Testis (tissue), 2 donors: ENCODE measurements at regions not wholly inside any gene's neighbourhood (a gene's known extent, or its start where the extent isn't known, plus 50 kb on each side); places are given as distances from the start of the nearest gene placed in this dataset.

Source experiments
- DNase-seq: peaks from one replicate; pipeline ENCODE4 v3.0.0-alpha.2; 2019
- H3K27ac ChIP-seq, 2 donors: fragments of 200-600 bp; sonication (generic); one replicate each; pipeline ENCODE4 v1.5.1; 2019
- H3K27me3 ChIP-seq: fragments of 200-600 bp; sonication (generic); one replicate; pipeline ENCODE4 v1.5.1; 2019
- H3K36me3 ChIP-seq: fragments of 200-600 bp; sonication (generic); one replicate; pipeline ENCODE4 v1.5.1; 2017; ENCODE audit warnings: low read depth; ENCODE audit errors: missing control alignments
- H3K4me1 ChIP-seq: fragments of 200-600 bp; sonication (generic); one replicate; pipeline ENCODE4 v1.5.1; 2019
- H3K4me3 ChIP-seq, 2 donors: fragments of 200-600 bp; sonication (generic); one replicate each; pipeline ENCODE4 v1.5.1; 2017 to 2019
- H3K9me3 ChIP-seq: fragments of 200-600 bp; sonication (generic); one replicate; pipeline ENCODE4 v1.5.1; 2017
- CTCF ChIP-seq, 3 experiments: fragments of 450-650 bp in 2 of 3; fragments of 200-600 bp in 1 of 3; sonication (generic) in 1 of 3; IDR thresholded peaks; one replicate each; pipeline ENCODE4 v1.5.1; 2016 to 2019; ENCODE audit warnings: antibody characterized with exemption in 3 of 3, mild to moderate bottlenecking in 2 of 3, moderate library complexity in 1 of 3
- POLR2A ChIP-seq: fragments of 450-650 bp; IDR thresholded peaks from one replicate; pipeline ENCODE4 v1.6.1; 2017; ENCODE audit warnings: antibody characterized with exemption, mild to moderate bottlenecking, moderate library complexity
- WGBS, 2 donors: methylation state at CpG; one replicate each; pipeline ENCODE4 v1.1.5; 2018; 5-methylcytosine and 5-hydroxymethylcytosine counted together
- intact Hi-C: fragments of 100-400 bp; cut with DNase I; formaldehyde crosslinking; loops from one replicate; pipeline ENCODE4 v1.15.1; 2023; ENCODE audit warnings: low total_unique reads

- DNase-seq: no peak
- TF ChIP-seq POLR2A (no peak), CTCF (IDR thresholded peaks at IDR 0.05) (no peak)
- Histone ChIP-seq H3K36me3 (no peaks in the 10 kb centered on the region), H3K4me3 (no peak overlapping the region), H3K27ac (no peak overlapping the region), H3K27me3 (no peaks in the 10 kb centered on the region), H3K9me3 (no peaks in the 10 kb centered on the region), H3K4me1 (no peaks in the 10 kb centered on the region)
- 79 to 87% methylated on average over 1 of the region's 1 CpG for WGBS, 2 donors
- intact Hi-C loops: no loop called here
Observed at GRCh38 chr6:113187661-113188060, 669.5 kb upstream of the MARCKS start.

- Histone ChIP-seq H3K4me3 (no peak overlapping the region), H3K36me3 (no peaks in the 10 kb centered on the region), H3K9me3 (no peaks in the 10 kb centered on the region), H3K4me1 (no peaks in the 10 kb centered on the region), H3K27me3 (no peaks in the 10 kb centered on the region), H3K27ac (no peak overlapping the region)
- no peak for DNase-seq
- no peak for TF ChIP-seq POLR2A
- no peak for TF ChIP-seq CTCF (IDR thresholded peaks at IDR 0.05)
- intact Hi-C loops: no loop called here
- WGBS, 2 donors: 93 to 96% methylated on average over 4 of the region's 4 CpGs
Observed at GRCh38 chr6:113188962-113189361, 668.2 kb upstream of the MARCKS start.

- WGBS, 2 donors: 87 to 95% methylated on average over 2 of the region's 2 CpGs
- Histone ChIP-seq H3K27me3 (no peaks in the 10 kb centered on the region), H3K4me1 (no peaks in the 10 kb centered on the region), H3K36me3 (no peaks in the 10 kb centered on the region), H3K27ac (no peak overlapping the region), H3K9me3 (no peaks in the 10 kb centered on the region), H3K4me3 (no peak overlapping the region)
- TF ChIP-seq POLR2A (no peak), CTCF (IDR thresholded peaks at IDR 0.05) (no peak)
- DNase-seq: no peak
- intact Hi-C loops: no loop called here
Observed at GRCh38 chr6:113190170-113190569, 667.0 kb upstream of the MARCKS start.

- no peak for TF ChIP-seq CTCF (IDR thresholded peaks at IDR 0.05)
- no peak for DNase-seq
- Histone ChIP-seq H3K27ac (no peak overlapping the region), H3K9me3 (no peaks in the 10 kb centered on the region), H3K27me3 (no peaks in the 10 kb centered on the region), H3K4me3 (no peak overlapping the region), H3K36me3 (no peaks in the 10 kb centered on the region), H3K4me1 (no peaks in the 10 kb centered on the region)
- 91 to 95% methylated on average over 2 of the region's 2 CpGs for WGBS, 2 donors
- intact Hi-C loops: no loop called here
Observed at GRCh38 chr6:113194090-113194489, 663.1 kb upstream of the MARCKS start.

GRCh38 chr6:113202852-113203714 is 654.1 kb upstream of the MARCKS start:
- Histone ChIP-seq H3K27ac (no peak overlapping the region), H3K36me3 (no peaks in the 10 kb centered on the region), H3K9me3 (no peaks in the 10 kb centered on the region), H3K27me3 (no peaks in the 10 kb centered on the region), H3K4me3 (no peak overlapping the region), H3K4me1 (no peaks in the 10 kb centered on the region)
- WGBS, 2 donors: 78 to 85% methylated on average over 4 of the region's 4 CpGs
- no peak for DNase-seq
- TF ChIP-seq CTCF (IDR thresholded peaks at IDR 0.05) (no peak), POLR2A (no peak)
- intact Hi-C loops: no loop called here
